CD4-positive, alpha-beta T cell treated with Interleukin-17A for 4 hours (primary cell): ENCODE measurements at regions not wholly inside any gene's neighbourhood (a gene's known extent, or its start where the extent isn't known, plus 50 kb on each side); places are given as distances from the start of the nearest gene placed in this dataset.

Experiments
- DNase-seq: peaks from one replicate; pipeline ENCODE4 v3.0.0-alpha.2; 2020; ENCODE audit warnings: mixed read lengths

DNA sequence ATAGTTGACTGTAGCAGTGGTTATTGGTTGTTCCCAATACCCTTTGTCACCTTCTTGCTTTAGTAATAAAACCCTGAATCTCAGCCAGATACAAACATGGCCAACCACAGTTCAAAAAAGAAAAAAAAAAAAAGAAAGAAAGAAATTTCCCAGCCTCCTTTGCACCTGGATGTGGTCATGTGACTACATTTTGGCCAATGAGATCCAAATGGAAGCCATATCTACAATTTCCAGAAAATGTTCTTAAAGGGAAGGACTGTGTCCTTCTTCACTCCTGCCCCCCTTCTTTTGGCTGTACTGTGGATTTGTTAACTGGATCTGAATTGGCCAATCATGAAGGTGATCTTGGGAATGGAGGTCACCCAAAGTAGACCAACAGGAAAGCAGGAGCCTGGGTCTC is 141.9 kb downstream of the SOX9 start:
- no peak for DNase-seq

DNA sequence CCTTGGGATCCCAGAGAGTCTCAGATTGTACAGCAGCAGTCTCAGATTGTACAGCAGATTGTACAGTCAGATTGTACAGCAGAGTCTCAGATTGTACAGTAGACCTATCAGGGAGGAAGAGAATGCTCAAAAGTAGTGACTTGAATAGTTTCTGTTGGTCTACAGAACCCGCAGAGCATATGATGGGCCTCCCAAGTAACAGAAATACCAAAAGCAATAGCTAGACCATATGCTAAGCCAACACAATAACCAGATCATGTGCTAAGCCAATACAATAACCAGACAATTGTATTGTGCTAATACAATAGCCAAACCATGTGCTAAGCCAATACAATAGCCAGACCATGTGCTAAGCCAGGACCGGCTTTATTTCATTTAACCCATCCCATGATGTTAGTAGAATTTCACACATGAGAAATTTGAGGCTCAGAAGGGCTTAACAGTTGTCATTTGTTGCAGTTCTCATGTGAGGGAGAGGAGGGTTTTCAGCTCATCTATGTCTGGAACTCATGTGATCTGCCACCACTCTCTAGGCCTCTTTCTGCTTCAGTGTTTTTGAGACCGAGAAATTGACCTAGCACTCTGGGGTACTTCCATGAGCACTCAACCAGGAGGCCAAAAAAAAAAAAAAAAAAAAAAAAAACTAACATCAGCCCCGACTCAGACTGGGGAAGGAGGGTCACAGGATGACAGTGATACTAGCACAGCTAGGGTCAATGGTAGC is 144.0 kb downstream of the SOX9 start:
- DNase-seq = no peak

DNA sequence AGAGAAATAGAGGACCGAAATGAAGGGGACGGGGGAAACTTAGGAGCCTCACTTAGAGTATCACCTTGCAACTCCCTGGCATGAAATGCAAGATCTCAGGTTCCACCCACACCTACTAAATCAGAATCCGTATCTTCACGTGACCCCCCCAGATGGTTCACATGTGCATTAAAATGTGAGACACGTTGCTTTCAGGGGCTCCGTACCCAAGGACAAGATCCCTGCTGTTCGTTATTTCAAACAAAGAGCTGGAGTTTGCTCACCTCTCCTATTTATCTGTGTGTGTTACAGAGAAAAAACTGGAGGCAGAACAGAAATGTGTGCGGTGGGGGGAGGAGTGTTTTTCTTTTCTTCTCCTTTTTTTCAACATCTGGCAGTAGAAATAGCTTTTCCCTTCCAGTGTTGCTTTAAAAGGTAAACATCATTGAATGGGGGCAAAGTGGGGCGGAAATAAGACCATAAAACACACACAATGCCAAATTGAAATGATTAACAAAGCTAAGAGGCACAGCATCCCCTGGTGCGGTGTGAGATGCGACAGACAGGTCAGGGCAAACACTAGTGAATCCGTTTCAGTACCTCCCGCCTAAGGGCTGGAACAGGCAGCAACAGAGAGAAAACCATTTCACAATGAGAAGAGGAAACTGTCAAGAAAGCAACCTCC is 145.4 kb downstream of the SOX9 start:
- no peak for DNase-seq

DNA sequence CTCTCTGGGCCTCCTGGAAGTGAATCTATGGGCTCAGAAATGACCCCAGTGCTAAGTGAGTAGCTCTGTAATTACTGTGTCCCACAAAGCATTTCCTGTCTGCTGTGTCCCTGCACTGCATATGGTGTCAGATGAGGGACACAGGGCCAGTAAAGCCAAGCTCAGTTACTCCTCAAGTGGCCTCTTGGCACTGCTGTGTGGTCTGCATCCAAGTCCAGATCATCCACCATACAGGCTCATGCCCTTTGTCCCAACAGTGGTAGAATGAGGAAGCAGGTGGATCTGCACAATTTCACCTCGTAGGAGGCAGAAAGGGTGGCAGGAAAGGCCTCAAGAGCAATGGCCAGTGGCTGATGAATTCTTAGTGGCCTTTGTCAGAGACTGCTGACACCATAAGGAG is 146.8 kb downstream of the SOX9 start:
- no peak for DNase-seq

DNA sequence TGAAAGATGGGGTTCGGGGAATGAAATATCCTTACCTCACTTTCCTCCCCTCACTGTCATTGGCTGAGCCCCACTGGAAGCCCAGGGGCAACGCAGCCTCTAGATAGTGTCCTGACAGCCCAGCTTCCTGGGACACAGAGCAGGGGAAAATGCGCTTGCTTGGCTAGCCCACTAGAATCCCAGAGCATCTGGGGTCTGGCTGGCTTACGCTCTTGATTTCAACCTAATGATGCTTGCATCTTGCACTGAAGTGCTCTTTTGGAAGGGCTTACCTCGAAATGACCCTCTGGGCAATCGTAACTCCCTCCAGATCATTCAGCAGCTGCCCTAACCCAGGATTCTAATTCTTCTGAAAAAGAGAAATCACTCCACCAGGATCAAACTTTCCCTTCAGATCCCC is 147.6 kb downstream of the SOX9 start:
- no peak for DNase-seq

DNA sequence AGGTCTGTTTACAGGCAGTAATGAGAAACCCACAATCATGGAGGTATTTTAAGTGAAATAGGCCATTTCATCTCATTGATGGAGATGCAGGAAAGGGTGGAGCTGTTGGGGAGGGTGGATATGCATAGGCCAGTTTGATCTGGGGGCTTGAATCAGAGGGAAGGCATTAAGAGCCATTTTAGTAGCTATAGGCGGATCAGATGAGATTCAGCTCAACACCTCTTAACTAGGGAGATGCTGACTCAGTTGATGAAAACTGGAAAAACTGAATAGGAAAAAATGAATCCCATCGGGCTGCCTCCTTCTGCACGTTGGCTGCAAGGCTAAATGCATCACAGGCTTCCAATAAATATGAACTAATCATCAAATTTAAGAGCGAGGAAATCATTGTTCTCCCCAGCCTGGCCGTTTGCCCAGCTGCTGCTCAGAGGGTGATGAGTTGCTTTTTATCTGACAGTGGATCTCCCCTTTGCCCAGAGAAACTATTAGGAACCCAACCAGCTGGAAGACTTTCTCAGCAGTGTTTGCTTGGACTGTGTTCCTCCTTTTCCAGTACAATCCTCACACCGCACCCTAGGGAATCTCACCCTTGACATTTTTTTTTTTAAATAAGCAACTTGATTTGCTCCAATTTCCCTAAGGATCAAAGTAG is 149.6 kb downstream of the SOX9 start:
- DNase-seq = no peak

DNA sequence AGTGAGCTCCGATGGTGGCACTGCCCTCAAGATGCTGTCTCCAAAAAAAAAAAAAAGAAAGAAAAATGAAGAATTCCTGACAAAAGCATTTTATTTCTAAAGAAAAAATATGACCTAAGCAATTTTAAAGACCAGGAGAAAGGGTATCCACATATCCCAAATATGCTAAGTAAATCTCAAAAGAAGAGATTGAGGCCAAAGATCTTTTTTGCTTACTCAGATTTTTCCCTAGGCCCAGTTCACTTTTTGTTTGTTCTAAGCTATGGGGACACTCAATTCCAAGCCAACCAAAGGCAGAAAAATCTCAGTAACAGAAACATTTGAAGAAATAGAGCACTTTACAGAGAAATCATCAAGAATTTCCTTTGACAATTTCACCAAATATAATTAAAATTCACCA is 150.8 kb downstream of the SOX9 start:
- DNase-seq = no peak

DNA sequence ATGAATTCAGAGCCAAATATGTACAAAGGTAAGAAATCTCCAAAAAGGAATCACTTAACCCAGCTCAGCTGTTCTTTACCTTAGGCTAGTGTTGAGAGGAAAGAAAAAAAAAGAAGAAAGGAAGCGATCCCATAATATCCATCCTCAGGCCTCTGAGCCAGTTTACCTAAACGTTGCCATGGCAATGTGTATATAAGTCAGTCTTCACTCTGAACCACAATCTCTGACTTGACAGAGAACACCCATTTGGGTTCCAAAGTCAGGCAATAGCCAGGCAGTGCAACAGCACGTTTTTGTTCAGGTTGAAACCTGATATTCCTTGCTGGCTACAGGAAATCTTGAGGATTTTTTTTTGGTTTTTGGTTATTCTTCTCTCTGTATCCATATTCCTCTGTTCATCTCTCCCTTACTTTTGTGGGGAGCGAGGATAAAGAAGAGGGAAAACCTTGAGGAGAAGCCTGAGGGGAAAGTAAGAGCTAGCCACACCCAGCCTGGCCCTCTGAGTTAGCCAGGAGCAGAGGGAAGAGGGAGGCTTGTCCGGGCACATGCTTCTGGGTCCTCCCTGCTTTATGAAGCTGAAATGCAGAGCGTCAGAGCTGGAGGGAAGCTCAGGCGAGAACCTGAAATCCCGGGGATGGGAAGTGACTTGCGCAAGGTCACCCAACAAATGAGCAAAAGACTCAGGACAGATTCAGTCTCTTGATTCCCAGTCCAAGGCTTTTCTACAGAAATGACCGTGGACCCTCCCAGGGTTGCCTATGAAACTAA is 152.7 kb downstream of the SOX9 start:
- DNase-seq = no peak

DNA sequence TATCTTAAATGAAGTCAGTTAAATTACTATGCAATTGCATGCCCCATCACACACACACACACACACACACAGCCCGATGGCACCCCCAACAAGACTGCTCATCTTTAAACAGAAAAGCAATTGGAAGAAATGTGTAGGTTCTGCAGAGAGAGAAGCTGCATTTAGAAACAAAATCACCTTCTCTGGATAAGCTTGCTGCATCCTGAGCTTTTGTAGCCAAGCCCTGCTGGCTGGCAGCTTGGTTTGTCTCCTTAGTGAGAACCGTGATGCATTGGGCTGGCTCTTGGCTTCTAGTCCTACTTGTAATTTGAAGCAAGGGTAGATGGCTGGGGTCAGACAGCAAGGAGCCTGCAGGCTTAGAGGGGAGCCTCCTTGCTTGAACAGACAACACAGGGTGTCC is 153.8 kb downstream of the SOX9 start:
- DNase-seq = no peak

DNA sequence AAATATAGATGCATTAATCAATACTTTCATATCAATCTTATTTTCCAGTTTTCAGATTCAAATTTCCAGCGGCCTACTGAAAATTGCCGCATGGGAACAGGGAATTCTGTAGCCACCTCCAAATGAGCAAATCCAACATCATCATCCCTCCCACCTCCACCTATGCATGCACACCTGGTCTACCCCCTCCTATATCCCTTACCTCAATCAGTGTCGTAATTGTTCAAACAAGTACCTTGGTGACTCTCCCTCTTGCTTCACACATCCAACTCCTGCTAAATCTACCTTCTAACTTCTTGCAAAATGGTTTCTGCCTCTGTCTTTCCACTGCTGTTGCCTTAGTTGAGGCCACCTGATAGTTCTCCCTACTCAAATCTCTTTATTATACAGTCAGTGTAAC is 160.1 kb downstream of the SOX9 start:
- DNase-seq = no peak

DNA sequence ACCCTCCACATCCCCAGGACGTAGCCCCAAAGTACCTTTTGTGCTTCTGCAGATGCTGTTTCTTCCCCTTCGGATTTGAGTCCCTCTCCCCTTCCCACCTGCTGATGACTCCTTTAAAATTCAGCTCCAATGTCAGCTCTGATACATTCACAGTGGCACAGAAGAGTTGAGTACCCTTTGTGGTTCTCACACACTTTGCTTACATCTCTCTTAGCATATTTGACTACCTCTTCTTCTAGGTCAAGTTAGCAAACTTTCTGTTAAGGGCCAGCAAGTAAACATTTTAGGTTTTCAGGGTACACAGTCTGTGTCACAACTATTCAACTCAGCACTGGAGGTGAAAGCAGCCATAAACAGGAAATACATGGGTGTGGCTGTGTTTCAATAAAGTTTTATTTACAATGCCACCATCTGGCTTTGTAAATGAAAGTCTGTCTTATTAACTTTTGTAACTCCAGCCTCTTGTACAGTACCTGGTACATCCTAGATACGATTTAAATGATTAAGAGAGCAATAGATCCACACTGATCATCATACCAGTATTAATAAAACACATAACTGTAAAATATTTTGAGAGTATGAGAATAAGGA is 161.7 kb downstream of the SOX9 start:
- DNase-seq = no peak

DNA sequence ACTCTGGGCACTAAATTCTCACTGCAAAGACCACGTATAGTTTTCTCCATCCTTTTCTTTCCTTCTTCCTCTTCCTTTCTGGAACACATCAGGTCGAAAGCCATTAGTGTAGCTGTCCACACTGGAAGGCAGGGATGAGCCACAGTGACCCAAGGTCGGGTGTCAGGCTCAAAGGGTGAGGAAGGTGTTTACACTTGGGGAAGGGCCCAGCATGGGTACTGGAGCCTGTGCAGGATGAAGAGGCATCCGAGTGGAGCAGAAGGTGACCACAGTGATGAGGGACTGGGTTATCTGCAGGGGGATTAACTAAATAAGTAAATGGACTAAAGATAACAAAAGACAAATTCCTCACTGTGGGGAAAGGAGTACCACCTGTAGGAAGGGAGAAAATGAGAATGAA is 164.0 kb downstream of the SOX9 start:
- no peak for DNase-seq

DNA sequence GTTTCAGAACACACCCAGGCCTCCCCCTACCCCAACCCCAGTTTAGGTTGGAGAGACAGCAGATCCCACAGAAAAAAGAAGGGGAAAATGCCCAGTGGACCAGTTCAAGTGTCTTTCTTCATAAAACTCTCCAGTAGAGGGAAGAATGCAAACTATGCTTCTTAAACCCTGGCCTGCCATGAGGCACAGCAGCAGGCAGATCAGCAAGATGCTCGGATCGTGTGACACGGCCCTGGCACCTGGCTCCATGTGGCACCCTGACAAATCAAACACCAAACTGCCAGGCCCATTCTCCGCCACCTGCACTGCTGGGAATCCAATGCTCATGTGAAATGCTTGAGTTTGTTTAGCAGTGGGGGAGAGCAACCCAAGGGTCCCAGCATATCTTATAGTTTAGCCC is 166.8 kb downstream of the SOX9 start:
- no peak for DNase-seq

DNA sequence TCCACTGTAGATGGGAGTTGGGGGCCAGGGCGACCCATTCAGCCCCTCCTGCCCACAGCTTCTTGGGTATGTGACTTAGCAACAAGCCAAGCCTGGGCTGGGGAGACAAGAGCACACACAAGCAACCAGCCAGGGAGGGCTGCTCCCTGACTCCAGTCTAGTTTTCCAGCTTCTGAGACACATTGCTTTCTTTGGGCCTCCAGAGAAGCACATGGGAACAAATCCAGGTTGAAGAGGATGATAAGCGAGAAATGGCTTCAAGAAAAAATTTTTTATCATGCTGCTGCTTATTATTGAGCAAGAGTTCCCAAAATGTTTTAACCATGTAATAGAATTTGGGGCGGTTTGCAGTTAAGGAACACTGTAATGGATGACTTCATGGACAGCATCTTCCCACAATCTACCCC is 173.7 kb downstream of the SOX9 start:
- no peak for DNase-seq

DNA sequence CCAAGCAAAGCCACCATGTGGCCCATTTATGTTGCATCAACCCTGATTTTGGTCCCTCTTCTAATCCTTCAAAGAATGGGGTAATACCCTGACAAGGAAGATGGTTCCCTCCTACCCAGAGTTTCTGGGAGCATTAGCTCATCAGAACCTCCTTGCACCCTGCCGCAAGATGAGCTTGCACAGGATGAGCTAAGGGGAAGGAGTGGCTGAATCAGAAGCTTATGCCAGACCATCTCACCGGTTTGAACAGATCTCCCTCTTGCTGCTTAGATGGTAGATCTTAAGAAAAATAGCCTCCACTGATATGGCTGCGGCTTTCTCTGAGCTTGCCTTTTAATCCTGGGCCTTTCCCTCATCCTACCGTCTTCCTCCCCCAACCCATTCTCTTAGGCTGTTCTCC is 175.1 kb downstream of the SOX9 start:
- DNase-seq = no peak

DNA sequence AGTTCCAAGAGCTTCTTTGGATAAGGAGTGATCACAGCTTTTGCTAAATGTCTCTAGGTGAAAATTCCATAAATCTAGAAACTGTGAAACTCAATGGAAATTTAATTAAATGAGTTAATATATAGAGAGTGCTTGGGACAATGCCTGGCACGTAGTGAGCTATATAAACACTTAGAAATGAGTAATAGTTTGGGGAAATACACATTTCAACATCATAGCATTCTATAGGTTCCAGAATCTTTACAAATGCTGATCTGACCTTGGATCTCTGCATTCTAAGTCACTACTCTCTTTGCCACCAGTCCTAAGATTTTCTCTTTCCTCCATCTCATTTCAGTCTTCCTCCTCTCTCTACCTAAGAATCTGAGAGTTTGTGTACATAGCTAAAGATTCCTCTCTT is 175.6 kb downstream of the SOX9 start:
- no peak for DNase-seq

DNA sequence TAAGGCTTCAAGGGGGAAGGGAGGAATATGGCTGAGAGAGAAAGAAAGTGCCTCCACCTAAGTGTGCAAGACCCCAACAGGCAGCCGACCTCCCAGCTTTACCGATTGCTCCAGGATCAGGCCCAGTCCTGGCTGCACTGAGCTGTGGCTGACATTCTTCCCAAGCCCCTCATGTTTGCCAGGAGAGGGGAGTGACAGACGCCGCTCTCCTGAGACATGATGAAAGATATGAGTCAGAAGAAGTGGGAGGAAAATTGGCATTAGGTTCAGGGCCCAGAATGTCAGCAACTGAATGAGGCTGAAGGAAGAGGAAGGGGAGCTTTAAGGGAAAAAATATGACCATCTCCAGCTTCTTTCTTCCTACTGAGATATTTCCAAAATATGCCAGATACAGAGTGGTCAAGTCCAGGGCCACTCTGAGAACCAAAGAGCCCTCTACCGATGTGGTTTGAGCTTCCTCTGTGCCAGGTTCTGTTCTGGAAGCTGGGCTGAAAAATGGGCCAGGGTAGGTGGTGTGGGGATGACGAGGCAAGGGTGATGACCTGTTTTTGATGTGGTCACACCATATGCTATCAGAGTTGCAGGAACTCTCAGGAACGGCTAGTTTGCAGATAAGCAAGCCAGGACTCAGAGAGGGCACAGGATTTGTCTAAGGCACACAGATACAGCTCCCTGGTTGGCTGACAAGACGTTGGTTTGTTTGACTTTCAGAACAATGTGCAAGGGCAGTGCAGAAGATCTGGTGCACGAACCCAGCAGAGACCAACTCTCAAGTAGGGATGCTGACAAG is 176.7 kb downstream of the SOX9 start:
- DNase-seq = no peak

DNA sequence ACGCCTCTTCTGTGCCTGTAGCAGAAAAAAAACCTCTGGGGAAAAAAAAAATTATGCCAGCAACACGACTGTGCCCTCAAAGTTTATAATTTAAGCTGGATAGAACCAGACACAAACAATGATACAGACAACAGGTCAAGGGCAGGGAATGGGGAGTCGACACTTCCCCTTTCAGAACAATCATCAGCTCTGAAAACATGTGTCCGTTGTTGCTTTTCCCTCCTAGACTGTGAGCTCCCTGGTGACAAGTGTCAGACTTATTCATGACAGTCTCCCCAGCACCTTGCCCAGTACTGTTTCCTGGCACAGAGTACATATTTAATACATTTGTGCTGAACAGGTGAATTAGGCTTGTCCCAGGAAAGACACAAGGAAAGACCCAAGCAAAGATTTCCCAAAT is 178.3 kb downstream of the SOX9 start:
- no peak for DNase-seq

DNA sequence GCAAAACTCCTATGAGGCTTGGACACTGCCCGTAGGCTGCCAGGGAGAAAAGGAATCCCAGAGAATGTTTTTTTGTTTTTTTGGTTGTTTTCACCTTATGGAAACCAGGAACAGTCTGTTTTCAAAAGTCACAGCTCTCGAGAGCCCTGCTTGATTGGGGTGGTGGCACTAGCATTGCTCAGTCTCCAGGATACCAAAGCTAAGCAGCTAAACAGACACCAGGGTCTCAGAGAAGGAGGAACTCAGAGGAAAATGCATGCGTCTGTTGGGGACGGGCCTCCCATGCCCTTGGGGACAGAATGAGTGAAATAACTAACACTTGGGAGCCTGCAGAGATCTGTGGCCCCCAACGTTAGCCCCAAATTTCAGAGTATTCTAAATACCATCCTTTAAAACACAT is 178.8 kb downstream of the SOX9 start:
- DNase-seq = no peak

DNA sequence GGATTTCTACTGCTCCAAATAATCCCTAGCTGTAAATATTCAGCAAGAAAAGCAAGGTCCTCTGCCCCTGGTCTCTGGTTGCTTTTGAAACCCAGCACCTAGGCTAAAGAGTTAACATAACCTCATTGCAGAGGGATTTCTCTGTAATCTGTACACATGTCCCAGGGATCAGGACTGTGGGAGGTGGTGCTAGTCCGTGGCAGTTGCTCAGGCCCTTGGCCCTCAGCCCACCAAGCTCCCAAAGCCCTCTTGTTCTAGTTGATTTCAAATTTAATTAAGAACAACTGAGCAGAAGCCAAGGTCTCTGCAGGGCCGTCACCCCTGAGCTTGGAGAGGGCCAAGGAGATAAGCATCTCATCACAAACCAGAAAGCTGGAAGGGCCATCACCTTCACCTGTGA is 181.1 kb downstream of the SOX9 start:
- DNase-seq = no peak

DNA sequence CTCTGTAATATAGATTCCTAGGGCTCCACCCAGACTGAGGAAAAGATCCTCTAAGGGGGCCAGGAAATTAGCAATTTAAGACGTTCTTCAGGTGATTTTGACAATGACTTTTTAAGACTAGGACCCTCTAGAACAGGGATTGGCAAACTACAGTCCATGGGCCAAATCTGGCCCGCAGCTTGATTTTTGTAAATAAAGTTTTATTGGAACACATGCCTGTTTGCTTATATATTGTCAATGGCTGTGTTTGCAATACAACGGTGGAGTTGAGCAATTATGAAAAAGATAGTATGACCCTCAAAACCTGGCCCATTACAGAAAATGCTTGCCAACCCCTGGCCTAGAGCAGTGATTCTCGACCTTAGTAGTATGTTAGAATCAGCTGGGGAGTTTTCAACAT is 181.9 kb downstream of the SOX9 start:
- DNase-seq = no peak
